ENCODE measurements at regions not wholly inside any gene's neighbourhood (a gene's known extent, or its start where the extent isn't known, plus 50 kb on each side); places are given as distances from the start of the nearest gene placed in this dataset.
"Not testable (repeated sequence)": the region's sequence is repeated elsewhere in the genome, so short reads cannot be mapped to it uniquely, and the experiment has no call there.

GRCh38 chr1:234807705-234808104 is 197.7 kb upstream of the IRF2BP2 start:
- H3F3A ChIP-seq (replicated peaks; ENCODE audit: insufficient read depth); H3K27ac ChIP-seq (ENCODE audit: low read depth in 2 of 2, low read length in 1 of 2); H3K27me3 ChIP-seq (ENCODE audit: insufficient read depth); POLR2A ChIA-PET; H3K4me1 ChIP-seq (ENCODE audit: control insufficient read depth in 1 of 2, insufficient read depth in 2 of 2, low read depth in 1 of 2, low read length in 1 of 2); H3K4me3 ChIP-seq (ENCODE audit: low read depth in 2 of 2, low read length in 1 of 2); H4K20me1 ChIP-seq (ENCODE audit: insufficient read depth); H3K9me3 ChIP-seq; H3K9me2 ChIP-seq; H3K79me2 ChIP-seq (ENCODE audit: insufficient read depth); CTCF ChIA-PET; H3K9ac ChIP-seq; H3K4me2 ChIP-seq; H2AFZ ChIP-seq (ENCODE audit: low read depth); H3K36me3 ChIP-seq (replicated peaks in 1 of 2; ENCODE audit: control insufficient read depth in 1 of 2, insufficient read depth in 2 of 2, low read length in 1 of 2); DNase-seq: not testable (repeated sequence)
- 84% methylated on average over 5 of the region's 8 CpGs for WGBS (ENCODE audit: low lambda C conversion rate)

- H3K9me3 ChIP-seq; DNase-seq; H3F3A ChIP-seq (replicated peaks; ENCODE audit: insufficient read depth); H3K27ac ChIP-seq (ENCODE audit: low read depth in 2 of 2, low read length in 1 of 2); H3K9ac ChIP-seq; H3K9me2 ChIP-seq; H3K27me3 ChIP-seq (ENCODE audit: insufficient read depth); H3K4me3 ChIP-seq (ENCODE audit: low read depth in 2 of 2, low read length in 1 of 2); CTCF ChIA-PET; H3K4me2 ChIP-seq; H3K79me2 ChIP-seq (ENCODE audit: insufficient read depth); POLR2A ChIA-PET; H2AFZ ChIP-seq (ENCODE audit: low read depth); H3K36me3 ChIP-seq (replicated peaks in 1 of 2; ENCODE audit: control insufficient read depth in 1 of 2, insufficient read depth in 2 of 2, low read length in 1 of 2); H4K20me1 ChIP-seq (ENCODE audit: insufficient read depth); H3K4me1 ChIP-seq (ENCODE audit: control insufficient read depth in 1 of 2, insufficient read depth in 2 of 2, low read depth in 1 of 2, low read length in 1 of 2): not testable (repeated sequence)
- 93% methylated on average over 6 of the region's 7 CpGs for WGBS (ENCODE audit: low lambda C conversion rate)
Observed at GRCh38 chr1:234802586-234802985, 192.6 kb upstream of the IRF2BP2 start.

- H3K79me2 ChIP-seq (ENCODE audit: insufficient read depth); H2AFZ ChIP-seq (ENCODE audit: low read depth); DNase-seq; H3K4me1 ChIP-seq (ENCODE audit: control insufficient read depth in 1 of 2, insufficient read depth in 2 of 2, low read depth in 1 of 2, low read length in 1 of 2); H3K9ac ChIP-seq; H3K27me3 ChIP-seq (ENCODE audit: insufficient read depth); CTCF ChIA-PET; H3K9me2 ChIP-seq; H3K4me2 ChIP-seq; H3K4me3 ChIP-seq (ENCODE audit: low read depth in 2 of 2, low read length in 1 of 2); H4K20me1 ChIP-seq (ENCODE audit: insufficient read depth); H3K27ac ChIP-seq (ENCODE audit: low read depth in 2 of 2, low read length in 1 of 2); H3F3A ChIP-seq (replicated peaks; ENCODE audit: insufficient read depth); POLR2A ChIA-PET; H3K9me3 ChIP-seq; H3K36me3 ChIP-seq (replicated peaks in 1 of 2; ENCODE audit: control insufficient read depth in 1 of 2, insufficient read depth in 2 of 2, low read length in 1 of 2): not testable (repeated sequence)
- 74% methylated on average over 4 of the region's 4 CpGs for WGBS (ENCODE audit: low lambda C conversion rate)
Observed at GRCh38 chr1:234801636-234802035, 191.7 kb upstream of the IRF2BP2 start.

GRCh38 chr1:234801147-234801546 is 191.2 kb upstream of the IRF2BP2 start:
- H3K27me3 ChIP-seq (ENCODE audit: insufficient read depth); H2AFZ ChIP-seq (ENCODE audit: low read depth); H3K9me3 ChIP-seq; H3K4me2 ChIP-seq; H3K9me2 ChIP-seq; H3K79me2 ChIP-seq (ENCODE audit: insufficient read depth); H3K36me3 ChIP-seq (replicated peaks in 1 of 2; ENCODE audit: control insufficient read depth in 1 of 2, insufficient read depth in 2 of 2, low read length in 1 of 2); POLR2A ChIA-PET; DNase-seq; H3K4me3 ChIP-seq (ENCODE audit: low read depth in 2 of 2, low read length in 1 of 2); CTCF ChIA-PET; H3K9ac ChIP-seq; H3K4me1 ChIP-seq (ENCODE audit: control insufficient read depth in 1 of 2, insufficient read depth in 2 of 2, low read depth in 1 of 2, low read length in 1 of 2); H4K20me1 ChIP-seq (ENCODE audit: insufficient read depth); H3F3A ChIP-seq (replicated peaks; ENCODE audit: insufficient read depth); H3K27ac ChIP-seq (ENCODE audit: low read depth in 2 of 2, low read length in 1 of 2): not testable (repeated sequence)
- no CpG with 5 or more reads among the region's 2 CpGs for WGBS (ENCODE audit: low lambda C conversion rate)

- H3K9me3 ChIP-seq; H3K4me1 ChIP-seq (ENCODE audit: control insufficient read depth in 1 of 2, insufficient read depth in 2 of 2, low read depth in 1 of 2, low read length in 1 of 2); H2AFZ ChIP-seq (ENCODE audit: low read depth); H3K9ac ChIP-seq; H3F3A ChIP-seq (replicated peaks; ENCODE audit: insufficient read depth); H3K9me2 ChIP-seq; CTCF ChIA-PET; H3K27me3 ChIP-seq (ENCODE audit: insufficient read depth); H3K36me3 ChIP-seq (replicated peaks in 1 of 2; ENCODE audit: control insufficient read depth in 1 of 2, insufficient read depth in 2 of 2, low read length in 1 of 2); H3K4me3 ChIP-seq (ENCODE audit: low read depth in 2 of 2, low read length in 1 of 2); DNase-seq; H3K4me2 ChIP-seq; H4K20me1 ChIP-seq (ENCODE audit: insufficient read depth); H3K79me2 ChIP-seq (ENCODE audit: insufficient read depth); POLR2A ChIA-PET; H3K27ac ChIP-seq (ENCODE audit: low read depth in 2 of 2, low read length in 1 of 2): not testable (repeated sequence)
- 83% methylated on average over 3 of the region's 5 CpGs for WGBS (ENCODE audit: low lambda C conversion rate)
Observed at GRCh38 chr1:234800563-234800962, 190.6 kb upstream of the IRF2BP2 start.

- H3F3A ChIP-seq (replicated peaks; ENCODE audit: insufficient read depth); H3K4me2 ChIP-seq; H2AFZ ChIP-seq (ENCODE audit: low read depth); H3K4me3 ChIP-seq (ENCODE audit: low read depth in 2 of 2, low read length in 1 of 2); H3K79me2 ChIP-seq (ENCODE audit: insufficient read depth); H4K20me1 ChIP-seq (ENCODE audit: insufficient read depth); CTCF ChIA-PET; H3K9me3 ChIP-seq; H3K36me3 ChIP-seq (replicated peaks in 1 of 2; ENCODE audit: control insufficient read depth in 1 of 2, insufficient read depth in 2 of 2, low read length in 1 of 2); H3K9ac ChIP-seq; H3K9me2 ChIP-seq; POLR2A ChIA-PET; DNase-seq; H3K27me3 ChIP-seq (ENCODE audit: insufficient read depth); H3K27ac ChIP-seq (ENCODE audit: low read depth in 2 of 2, low read length in 1 of 2); H3K4me1 ChIP-seq (ENCODE audit: control insufficient read depth in 1 of 2, insufficient read depth in 2 of 2, low read depth in 1 of 2, low read length in 1 of 2): not testable (repeated sequence)
- 63% methylated on average over 1 of the region's 1 CpG for WGBS (ENCODE audit: low lambda C conversion rate)
Observed at GRCh38 chr1:234799021-234799689, 189.2 kb upstream of the IRF2BP2 start.

GRCh38 chr1:234797216-234797615 is 187.2 kb upstream of the IRF2BP2 start:
- H3K4me2 ChIP-seq; H3K9me3 ChIP-seq; DNase-seq; CTCF ChIA-PET; H3K4me3 ChIP-seq (ENCODE audit: low read depth in 2 of 2, low read length in 1 of 2); H3K9me2 ChIP-seq; H3F3A ChIP-seq (replicated peaks; ENCODE audit: insufficient read depth); POLR2A ChIA-PET; H3K27me3 ChIP-seq (ENCODE audit: insufficient read depth); H3K27ac ChIP-seq (ENCODE audit: low read depth in 2 of 2, low read length in 1 of 2); H3K79me2 ChIP-seq (ENCODE audit: insufficient read depth); H3K9ac ChIP-seq; H4K20me1 ChIP-seq (ENCODE audit: insufficient read depth); H3K36me3 ChIP-seq (replicated peaks in 1 of 2; ENCODE audit: control insufficient read depth in 1 of 2, insufficient read depth in 2 of 2, low read length in 1 of 2); H3K4me1 ChIP-seq (ENCODE audit: control insufficient read depth in 1 of 2, insufficient read depth in 2 of 2, low read depth in 1 of 2, low read length in 1 of 2); H2AFZ ChIP-seq (ENCODE audit: low read depth): not testable (repeated sequence)
- no CpG with 5 or more reads among the region's 2 CpGs for WGBS (ENCODE audit: low lambda C conversion rate)

All from SK-N-SH (cell line).